ENCODE measurements at regions not wholly inside any gene's neighbourhood (a gene's known extent, or its start where the extent isn't known, plus 50 kb on each side); places are given as distances from the start of the nearest gene placed in this dataset.

GRCh38 chr9:108395421-108395820, 460.4 kb downstream of the ACTL7B start:
- TF ChIP-seq CTCF (conservative IDR thresholded peaks at IDR 0.05; ENCODE audit: low read length) (no peak), EZH2phosphoT487 (IDR thresholded peaks at IDR 0.05; ENCODE audit: borderline replicate concordance) (no peak)

Data from Loucy (cell line).